HL-60 (cell line): ENCODE measurements at regions not wholly inside any gene's neighbourhood (a gene's known extent, or its start where the extent isn't known, plus 50 kb on each side); places are given as distances from the start of the nearest gene placed in this dataset.

Experiments used
- DNase-seq, 2 experiments: peaks; one replicate each; pipeline ENCODE4 v3.0.0-alpha.2; 2010 to 2020; ENCODE audit warnings: low read depth in 1 of 2, low spot score in 1 of 2
- H3K27ac ChIP-seq: fragments of 250-450 bp; sonication (Bioruptor Pico); replicated peaks from 2 replicates; pipeline ENCODE4 v1.5.1; 2020; ENCODE audit warnings: mild to moderate bottlenecking, moderate library complexity
- H3K27me3 ChIP-seq: fragments of 250-450 bp; sonication (Bioruptor Pico); 2 replicates; pipeline ENCODE4 v1.5.1; 2021; ENCODE audit warnings: mild to moderate bottlenecking, moderate library complexity; ENCODE audit not compliant: insufficient read depth, poor library complexity, severe bottlenecking
- H3K4me3 ChIP-seq: replicated peaks from 2 replicates; pipeline ENCODE4 v1.5.1; 2011; ENCODE audit warnings: mild to moderate bottlenecking, control low read depth, low read length; ENCODE audit not compliant: insufficient read depth
- CTCF ChIP-seq: IDR thresholded peaks from one replicate; pipeline ENCODE4 v1.5.1; 2011; ENCODE audit warnings: low read length, control low read depth, inconsistent platforms; ENCODE audit not compliant: insufficient read depth
- GABPA ChIP-seq: IDR thresholded peaks from 2 replicates; pipeline ENCODE4 v1.6.1; 2012; ENCODE audit warnings: low read depth
- POLR2AphosphoS5 ChIP-seq: IDR thresholded peaks from 2 replicates; pipeline ENCODE4 v1.6.1; 2012; ENCODE audit warnings: low read depth
- SPI1 ChIP-seq: IDR thresholded peaks from 2 replicates; pipeline ENCODE4 v1.6.1; 2012; ENCODE audit warnings: low read depth, mild to moderate bottlenecking, borderline replicate concordance
- TF ChIP-seq, protein P1 (sequence below): IDR thresholded peaks from 2 replicates; pipeline ENCODE4 v1.6.1; 2012; ENCODE audit warnings: low read depth; ENCODE audit not compliant: insufficient replicate concordance

- Histone ChIP-seq H3K4me3 (no peak overlapping the region), H3K27me3 (no peaks in the 10 kb centered on the region), H3K27ac (no peak overlapping the region)
- TF ChIP-seq GABPA (no peak), SPI1 (no peak), CTCF (no peak), POLR2AphosphoS5 (no peak)
- DNase-seq = no peak
Measured at GRCh38 chrX:69234624-69235023, 69.4 kb upstream of the PJA1 start.

DNA sequence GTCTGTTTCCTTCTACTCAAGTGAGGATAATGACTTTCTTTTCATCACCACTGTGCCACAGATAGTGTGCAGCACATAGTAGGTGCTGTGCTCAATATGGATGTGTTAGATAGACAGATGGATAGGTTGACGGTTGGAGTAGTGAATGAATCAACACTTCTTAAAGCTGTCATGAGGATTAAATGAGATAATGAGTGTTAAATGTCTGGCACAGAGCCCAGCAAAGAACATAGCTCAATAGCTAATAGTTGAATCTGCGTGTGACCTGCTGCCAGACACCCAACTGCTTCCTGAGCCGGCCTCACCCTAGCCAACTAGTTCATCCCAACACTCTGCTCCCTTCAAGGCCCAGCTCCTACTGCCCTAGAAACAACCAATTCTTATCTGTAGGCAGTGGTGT is 67.7 kb upstream of the PJA1 start:
- no peak for DNase-seq
- no peaks in the 10 kb centered on the region for H3K27me3 ChIP-seq
- TF ChIP-seq, protein P1, sequence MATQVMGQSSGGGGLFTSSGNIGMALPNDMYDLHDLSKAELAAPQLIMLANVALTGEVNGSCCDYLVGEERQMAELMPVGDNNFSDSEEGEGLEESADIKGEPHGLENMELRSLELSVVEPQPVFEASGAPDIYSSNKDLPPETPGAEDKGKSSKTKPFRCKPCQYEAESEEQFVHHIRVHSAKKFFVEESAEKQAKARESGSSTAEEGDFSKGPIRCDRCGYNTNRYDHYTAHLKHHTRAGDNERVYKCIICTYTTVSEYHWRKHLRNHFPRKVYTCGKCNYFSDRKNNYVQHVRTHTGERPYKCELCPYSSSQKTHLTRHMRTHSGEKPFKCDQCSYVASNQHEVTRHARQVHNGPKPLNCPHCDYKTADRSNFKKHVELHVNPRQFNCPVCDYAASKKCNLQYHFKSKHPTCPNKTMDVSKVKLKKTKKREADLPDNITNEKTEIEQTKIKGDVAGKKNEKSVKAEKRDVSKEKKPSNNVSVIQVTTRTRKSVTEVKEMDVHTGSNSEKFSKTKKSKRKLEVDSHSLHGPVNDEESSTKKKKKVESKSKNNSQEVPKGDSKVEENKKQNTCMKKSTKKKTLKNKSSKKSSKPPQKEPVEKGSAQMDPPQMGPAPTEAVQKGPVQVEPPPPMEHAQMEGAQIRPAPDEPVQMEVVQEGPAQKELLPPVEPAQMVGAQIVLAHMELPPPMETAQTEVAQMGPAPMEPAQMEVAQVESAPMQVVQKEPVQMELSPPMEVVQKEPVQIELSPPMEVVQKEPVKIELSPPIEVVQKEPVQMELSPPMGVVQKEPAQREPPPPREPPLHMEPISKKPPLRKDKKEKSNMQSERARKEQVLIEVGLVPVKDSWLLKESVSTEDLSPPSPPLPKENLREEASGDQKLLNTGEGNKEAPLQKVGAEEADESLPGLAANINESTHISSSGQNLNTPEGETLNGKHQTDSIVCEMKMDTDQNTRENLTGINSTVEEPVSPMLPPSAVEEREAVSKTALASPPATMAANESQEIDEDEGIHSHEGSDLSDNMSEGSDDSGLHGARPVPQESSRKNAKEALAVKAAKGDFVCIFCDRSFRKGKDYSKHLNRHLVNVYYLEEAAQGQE = no peak
- TF ChIP-seq GABPA (no peak), POLR2AphosphoS5 (no peak), SPI1 (no peak), CTCF (no peak)
- H3K27ac ChIP-seq = no peak overlapping the region
- no peak overlapping the region for H3K4me3 ChIP-seq

DNA sequence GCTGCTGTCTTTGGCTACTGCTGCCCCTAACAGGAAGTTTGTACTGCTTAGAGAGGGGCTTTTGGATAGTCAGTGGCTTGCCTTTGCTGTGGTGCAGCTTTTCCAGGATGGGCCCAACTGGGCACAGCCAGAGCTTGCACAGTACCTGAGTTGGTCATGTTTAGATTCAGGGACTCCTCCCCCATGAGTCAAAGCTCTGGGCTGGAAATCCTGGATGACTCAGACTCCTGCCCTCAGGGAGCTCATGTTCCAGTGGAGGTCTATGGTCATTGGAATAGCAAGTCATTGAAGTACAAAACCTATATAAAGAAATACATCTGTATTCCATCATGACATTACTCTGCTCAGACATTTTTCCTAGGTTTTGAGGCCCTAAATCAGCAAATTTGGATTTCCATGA is 66.7 kb upstream of the PJA1 start:
- DNase-seq = no peak
- Histone ChIP-seq H3K4me3 (no peak overlapping the region), H3K27ac (no peak overlapping the region), H3K27me3 (no peaks in the 10 kb centered on the region)
- TF ChIP-seq POLR2AphosphoS5 = no peak
- TF ChIP-seq, protein P1 = no peak
- TF ChIP-seq SPI1 = no peak
- no peak for TF ChIP-seq GABPA
- no peak for TF ChIP-seq CTCF

- no peak overlapping the region for H3K4me3 ChIP-seq
- no peak for TF ChIP-seq SPI1
- TF ChIP-seq, protein P1 = no peak
- TF ChIP-seq GABPA = no peak
- no peak for TF ChIP-seq CTCF
- no peak for TF ChIP-seq POLR2AphosphoS5
- no peak for DNase-seq
Measured at GRCh38 chrX:69229436-69229835, 64.2 kb upstream of the PJA1 start.

More at GRCh38 chrX:69229436-69229835, 64.2 kb upstream of the PJA1 start:
- Histone ChIP-seq H3K27ac (no peak overlapping the region), H3K27me3 (no peaks in the 10 kb centered on the region)
